WTC11 (cell line): ENCODE measurements at regions not wholly inside any gene's neighbourhood (a gene's known extent, or its start where the extent isn't known, plus 50 kb on each side); places are given as distances from the start of the nearest gene placed in this dataset.

ENCODE experiments used
- CREM ChIP-seq: sonication (generic); formaldehyde crosslinking; IDR thresholded peaks from 2 replicates; pipeline ENCODE4 v1.8.1; 2022; ENCODE audit warnings: mild to moderate bottlenecking, missing genetic modification reagents, moderate library complexity
- CTCF ChIP-seq: fragments of 200-600 bp; IDR thresholded peaks from 2 replicates; pipeline ENCODE4 v1.8.0; 2022; ENCODE audit warnings: antibody characterized with exemption
- FOXP1 ChIP-seq: sonication (generic); formaldehyde crosslinking; IDR thresholded peaks from 2 replicates; pipeline ENCODE4 v1.8.0; 2022; ENCODE audit warnings: missing genetic modification reagents, mild to moderate bottlenecking, moderate library complexity, borderline replicate concordance
- JUN ChIP-seq: sonication (generic); formaldehyde crosslinking; IDR thresholded peaks from 2 replicates; pipeline ENCODE4 v1.8.0; 2023; ENCODE audit warnings: mild to moderate bottlenecking, missing genetic modification reagents
- NR2C2 ChIP-seq: sonication (generic); formaldehyde crosslinking; IDR thresholded peaks from 2 replicates; pipeline ENCODE4 v1.8.0; 2022; ENCODE audit warnings: mild to moderate bottlenecking, missing genetic modification reagents
- SP1 ChIP-seq: sonication (generic); formaldehyde crosslinking; conservative IDR thresholded peaks from 2 replicates; pipeline ENCODE4 v1.8.1; 2022; ENCODE audit warnings: missing genetic modification reagents
- STAT6 ChIP-seq: sonication (generic); formaldehyde crosslinking; conservative IDR thresholded peaks from 2 replicates; pipeline ENCODE4 v1.8.1; 2023; ENCODE audit warnings: mild to moderate bottlenecking, low read depth, missing genetic modification reagents, moderate library complexity
- ZNF263 ChIP-seq: sonication (generic); formaldehyde crosslinking; IDR thresholded peaks from 2 replicates; pipeline ENCODE4 v1.8.1; 2022; ENCODE audit warnings: low read depth, mild to moderate bottlenecking, moderate library complexity, missing genetic modification reagents
- ZNF317 ChIP-seq: sonication (generic); formaldehyde crosslinking; IDR thresholded peaks from 2 replicates; pipeline ENCODE4 v1.8.1; 2023; ENCODE audit warnings: low read depth, mild to moderate bottlenecking, moderate library complexity, missing genetic modification reagents, borderline replicate concordance

- TF ChIP-seq FOXP1 (CRISPR knock-in tag) (no peak), ZNF317 (no peak), SP1 (CRISPR knock-in tag) (no peak), STAT6 (CRISPR knock-in tag) (no peak), JUN (no peak), CTCF (peak; percentile 92), ZNF263 (CRISPR knock-in tag) (no peak), CREM (CRISPR knock-in tag) (no peak), NR2C2 (CRISPR knock-in tag) (no peak)
Observed at GRCh38 chr22:26835929-26836528, 178.6 kb downstream of the MIAT start.
